NCI-H460 (cell line): ENCODE measurements at regions not wholly inside any gene's neighbourhood (a gene's known extent, or its start where the extent isn't known, plus 50 kb on each side); places are given as distances from the start of the nearest gene placed in this dataset.
"Not testable (repeated sequence)": the region's sequence is repeated elsewhere in the genome, so short reads cannot be mapped to it uniquely, and the experiment has no call there.

ENCODE experiments used
- DNase-seq: peaks from one replicate; pipeline ENCODE4 v3.0.0-alpha.2; 2016; ENCODE audit warnings: low read depth; ENCODE audit errors: extremely low read depth

DNA sequence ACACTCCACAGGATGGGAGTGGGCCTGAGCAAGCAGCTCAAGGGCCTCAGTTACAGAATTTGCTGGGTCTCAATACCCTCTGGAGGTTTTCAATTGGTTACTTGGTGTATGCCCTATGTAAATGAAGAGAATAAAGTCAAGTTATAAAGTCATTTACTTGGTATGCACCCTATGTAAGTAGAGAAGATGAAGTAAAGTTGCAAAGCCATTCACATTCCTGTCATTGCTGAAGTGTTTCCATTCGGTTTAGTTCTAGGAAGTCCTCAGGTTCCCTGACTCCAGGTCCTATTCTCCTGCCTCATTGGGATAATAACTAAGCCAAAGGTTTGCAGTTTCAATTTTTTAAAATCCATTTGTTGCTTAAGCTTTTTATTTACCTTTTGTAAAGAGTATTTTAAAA is 272.6 kb upstream of the NPSR1 start:
- no peak for DNase-seq

DNA sequence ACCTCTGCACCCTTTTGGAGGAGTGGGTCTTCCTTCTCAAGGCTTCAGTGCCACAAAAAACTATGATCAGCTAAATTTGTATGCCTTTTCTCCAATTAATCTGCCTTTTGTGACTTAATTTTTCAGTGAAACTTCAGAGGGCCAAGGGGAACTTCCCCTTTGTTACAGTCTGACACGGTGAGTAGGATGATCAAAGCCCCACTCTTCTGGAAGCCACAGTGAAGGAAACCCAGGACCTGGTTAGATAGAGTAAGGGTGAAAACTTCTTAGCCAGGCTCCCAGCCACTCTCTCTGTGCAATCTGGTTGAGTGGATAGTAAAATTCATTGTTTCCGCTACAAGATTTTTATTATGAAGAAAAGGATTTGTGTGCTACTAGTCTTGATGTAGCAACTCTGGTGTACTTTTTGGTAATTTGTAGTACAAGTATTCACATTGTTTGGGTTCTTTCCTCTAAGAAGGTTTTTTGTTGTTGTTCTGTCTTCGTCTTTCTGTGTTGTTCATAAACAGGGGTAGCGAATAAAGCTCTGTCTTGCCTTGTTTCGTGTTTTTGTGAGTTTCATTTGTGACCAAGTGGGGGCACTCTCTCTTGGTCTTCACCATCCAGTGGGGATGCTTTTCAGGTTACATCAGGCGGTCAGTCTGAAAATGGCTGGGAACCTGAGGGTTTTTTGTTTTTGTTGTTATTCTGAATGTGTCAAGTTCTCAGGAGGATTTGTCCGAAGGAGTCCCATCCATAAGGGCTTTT is 268.5 kb upstream of the NPSR1 start:
- no peak for DNase-seq

DNA sequence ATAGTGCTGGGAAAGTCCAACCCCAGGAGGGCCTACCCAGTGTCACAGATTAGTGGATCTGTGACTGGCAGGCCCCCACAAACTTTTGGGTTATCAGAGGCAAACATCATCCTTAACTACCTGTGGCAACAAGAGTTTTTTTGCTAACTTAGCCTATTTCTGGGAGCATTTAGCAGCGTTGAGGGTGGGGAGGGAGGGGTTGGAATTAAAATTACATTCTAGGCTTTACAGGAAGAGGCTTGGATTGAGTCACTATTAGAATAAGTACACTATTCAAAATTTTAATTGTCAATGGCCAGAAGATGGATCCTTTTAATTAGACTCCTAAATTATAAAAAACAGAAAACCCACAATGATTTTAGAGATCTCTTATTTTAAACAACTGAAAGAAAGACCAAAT is 267.9 kb upstream of the NPSR1 start:
- no peak for DNase-seq

DNA sequence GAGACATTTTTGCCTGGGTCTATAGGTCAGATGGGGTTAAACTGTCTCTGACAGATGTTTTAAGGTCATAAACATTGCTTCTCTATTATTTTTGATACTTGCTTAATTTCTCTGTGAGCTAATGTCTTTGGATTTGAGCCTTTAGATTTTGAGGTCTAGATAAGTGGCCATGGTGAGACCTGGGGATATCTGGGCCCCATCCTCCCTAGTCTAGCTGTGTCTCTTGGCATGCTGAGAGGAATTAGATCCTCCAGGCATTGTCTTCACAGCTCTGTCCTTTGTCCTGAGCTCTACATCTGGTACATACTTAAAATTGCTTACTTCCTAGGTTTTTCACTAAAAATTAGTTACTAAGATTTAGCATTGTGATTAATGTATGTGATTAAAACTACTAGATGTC is 265.0 kb upstream of the NPSR1 start:
- no peak for DNase-seq

DNA sequence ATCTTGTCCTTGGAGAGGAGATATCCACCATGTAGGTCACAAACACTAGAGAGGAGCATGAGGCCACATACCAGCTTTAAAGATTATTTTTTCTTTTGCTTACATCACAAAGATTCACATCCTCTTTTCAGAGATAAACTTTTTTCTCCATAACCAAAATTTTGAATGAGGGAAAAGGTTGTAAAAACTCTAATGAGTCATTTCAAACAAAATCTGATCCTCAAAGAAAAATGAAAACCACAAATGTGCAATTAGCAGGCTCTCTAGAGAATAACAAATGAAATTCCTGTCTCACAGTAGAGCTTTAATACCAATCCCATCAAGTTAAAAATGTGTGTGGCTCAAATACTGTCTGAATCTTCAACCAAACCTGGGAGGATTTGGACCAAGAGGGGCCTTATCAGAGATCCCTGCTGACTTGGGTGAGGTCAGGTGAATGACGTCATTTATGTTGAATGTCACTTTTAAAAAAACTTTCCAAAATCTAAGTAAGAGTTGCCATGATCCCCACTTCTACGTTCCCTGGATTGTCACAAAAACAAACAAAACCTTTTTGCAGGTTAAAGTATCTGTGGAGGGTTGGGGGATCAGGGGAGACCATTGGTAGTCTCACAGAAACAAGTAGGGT is 261.5 kb upstream of the NPSR1 start:
- DNase-seq: no peak

DNA sequence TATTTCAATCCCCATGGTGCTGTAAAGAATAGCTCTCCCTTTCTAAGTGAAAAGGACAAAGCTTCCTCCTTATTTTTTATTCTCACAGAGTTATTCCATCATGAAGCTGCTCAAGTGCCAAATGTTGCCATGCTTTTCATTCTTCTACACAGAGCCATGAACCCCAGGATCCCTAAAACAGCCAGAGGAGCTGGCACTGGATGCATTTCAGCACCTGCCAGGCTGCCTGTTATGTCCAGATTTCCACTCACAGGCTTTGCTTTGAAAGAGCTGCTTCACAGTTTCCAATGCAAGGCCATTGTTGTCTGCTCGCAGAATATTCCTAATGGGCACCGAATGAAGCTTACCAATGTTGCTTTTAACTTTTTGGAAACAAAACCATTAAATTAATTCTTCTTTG is 256.2 kb upstream of the NPSR1 start:
- DNase-seq: no peak

DNA sequence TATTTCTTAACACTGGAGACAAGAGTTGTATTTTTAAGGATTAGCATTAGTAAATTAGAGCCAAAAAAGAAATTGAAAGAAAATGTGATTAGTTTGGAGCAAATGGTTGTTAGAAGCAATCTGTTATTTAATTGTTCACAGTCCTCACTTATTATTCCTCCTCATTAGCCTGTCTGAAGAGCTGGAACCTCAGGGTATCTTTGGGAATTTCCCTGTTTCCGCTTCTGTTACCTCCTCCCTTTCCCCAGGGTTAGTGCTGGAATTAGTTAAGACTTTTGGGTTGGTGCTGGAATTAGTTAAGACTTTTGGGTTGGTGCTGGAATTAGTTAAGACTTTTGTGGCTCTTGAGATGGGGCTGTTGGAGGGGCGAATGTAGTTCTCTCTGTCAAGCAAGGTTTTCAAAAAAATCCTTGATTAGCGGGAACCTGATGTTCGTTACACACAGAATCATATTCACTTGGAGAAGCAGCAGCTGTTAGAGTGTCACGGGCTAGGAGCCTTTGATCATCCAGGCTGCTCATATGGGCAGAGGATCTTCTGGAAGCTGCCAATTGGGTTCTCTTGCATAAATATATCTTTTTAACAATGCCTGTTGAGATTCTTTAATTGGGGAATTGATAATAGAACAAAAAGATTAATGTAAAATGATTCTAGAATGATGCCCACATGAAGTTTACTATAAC is 251.0 kb upstream of the NPSR1 start:
- no peak for DNase-seq

DNA sequence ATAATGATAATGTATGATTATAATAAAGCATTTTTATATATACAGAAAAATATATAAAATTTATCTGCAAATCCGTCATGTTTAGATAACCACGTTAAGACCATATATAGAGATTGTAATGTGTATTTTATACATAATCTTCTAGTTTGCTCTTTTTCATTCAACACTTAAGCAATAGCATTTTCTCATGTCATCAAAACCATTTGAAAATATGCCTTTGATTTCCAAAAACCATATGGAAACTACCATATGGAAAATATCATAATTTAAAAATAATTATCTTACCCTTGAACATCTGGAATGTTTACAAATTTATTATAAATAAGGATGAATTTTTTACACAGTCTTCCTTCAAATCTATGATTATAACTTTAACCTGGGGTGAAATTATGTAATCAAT is 250.4 kb upstream of the NPSR1 start:
- no peak for DNase-seq

DNA sequence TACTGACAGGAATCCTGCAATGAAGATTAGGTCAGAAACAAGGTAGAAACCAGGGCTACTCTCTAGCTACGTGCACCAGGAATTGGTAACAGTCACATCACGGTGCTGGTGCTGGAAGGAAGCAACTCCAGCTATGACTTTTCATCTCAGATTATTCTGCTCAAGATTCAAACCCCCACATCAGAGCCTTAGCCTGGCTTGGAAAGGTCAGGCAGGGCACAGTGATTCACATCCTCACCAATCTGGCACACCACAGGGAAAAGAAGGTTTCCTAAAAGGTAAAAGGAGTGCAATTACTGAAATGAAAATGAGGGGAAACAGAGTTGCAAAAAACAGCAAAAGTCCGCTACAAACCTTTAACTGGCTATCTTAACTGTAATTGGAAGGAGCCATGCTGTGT is 240.2 kb upstream of the NPSR1 start:
- no peak for DNase-seq

DNA sequence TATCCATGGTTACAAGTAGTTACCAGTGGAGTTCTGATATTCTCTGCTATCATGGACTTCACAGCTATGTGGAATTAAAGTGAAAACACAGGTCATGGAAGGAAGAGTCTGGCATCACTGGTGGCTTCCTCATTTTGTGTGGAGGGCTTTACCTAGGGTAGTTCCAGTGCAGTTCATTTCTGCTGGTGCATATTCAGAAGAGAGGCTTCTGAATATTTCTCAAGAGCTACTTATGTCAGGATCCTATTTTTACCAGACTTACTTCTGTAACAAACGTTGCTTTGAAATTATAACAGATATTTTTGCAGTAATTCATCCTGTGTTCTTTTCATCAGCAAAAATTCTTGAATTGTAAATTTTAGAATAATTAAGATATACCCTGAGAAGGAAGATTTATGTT is 236.5 kb upstream of the NPSR1 start:
- no peak for DNase-seq

DNA sequence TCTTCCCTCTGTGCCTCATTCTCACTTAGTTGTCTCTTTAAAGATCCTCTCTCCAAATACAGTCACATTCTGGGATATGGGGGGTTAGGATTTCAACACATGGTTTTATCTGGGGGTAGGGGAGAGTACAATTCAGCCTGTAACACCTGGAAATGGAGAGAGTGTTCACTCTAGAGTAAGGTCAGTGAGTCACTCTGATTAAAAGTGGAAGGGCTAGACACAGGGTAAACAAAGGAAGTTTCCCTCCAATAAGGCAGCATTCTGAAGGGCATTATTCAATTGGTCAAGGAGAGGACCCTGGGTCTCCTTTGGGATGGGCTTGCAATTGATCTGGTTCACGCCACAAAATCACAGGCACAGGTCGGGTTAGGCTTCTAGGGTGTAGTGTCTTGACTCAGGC is 232.8 kb upstream of the NPSR1 start:
- no peak for DNase-seq

DNA sequence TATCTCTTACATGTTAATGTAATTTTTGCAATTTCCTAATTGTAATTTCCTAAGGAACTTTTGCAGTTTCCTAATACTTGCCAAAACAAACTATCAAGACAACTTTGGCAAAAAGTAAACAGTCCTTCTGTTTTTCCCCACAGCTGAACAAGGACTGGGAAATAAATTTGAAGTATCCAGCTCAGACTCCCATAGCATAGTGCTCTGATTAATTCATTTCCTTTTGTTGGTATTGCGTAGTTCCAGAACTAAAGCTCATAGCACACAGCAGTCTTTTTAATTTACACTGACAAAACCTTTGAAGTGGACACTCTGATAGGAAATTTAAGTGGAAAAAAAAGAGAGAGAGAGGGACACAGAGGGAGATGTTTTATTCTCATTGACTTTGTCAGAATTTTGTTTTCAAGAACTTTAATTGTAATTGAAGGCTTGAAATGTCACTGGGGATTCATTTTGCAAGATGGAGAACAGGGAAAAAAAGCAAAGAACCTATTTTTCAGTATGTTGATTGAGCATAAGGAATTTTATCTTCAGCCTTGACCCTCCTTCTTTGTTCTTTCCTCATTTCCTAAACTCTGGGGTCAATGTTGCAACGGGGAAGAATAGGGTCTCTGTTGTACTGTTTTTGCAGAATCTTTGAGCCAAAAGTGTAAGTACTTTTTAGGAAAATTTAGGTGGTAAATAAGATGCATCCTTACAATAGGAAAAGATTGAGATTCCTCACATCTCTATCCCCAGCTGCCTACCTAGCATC is 232.2 kb upstream of the NPSR1 start:
- DNase-seq: no peak

DNA sequence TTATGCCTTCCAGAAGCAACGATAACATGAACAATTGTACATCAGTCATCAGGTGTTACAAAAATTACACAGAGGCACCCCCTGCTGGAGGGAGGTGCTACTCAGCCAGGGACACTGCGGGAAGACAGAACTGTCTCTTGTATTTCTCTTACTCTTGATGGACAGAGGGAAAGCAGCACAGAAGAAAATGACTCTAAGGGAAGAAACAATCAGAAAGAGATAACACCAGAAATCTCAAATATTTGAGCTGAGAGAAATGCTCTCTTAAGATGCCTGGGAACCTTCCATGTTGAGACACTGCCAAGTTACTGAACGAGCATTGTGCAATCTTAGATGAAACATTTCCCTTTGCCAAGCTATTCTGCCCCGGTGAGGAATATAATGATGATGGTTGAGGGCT is 227.6 kb upstream of the NPSR1 start:
- DNase-seq: peak; percentile 39

DNA sequence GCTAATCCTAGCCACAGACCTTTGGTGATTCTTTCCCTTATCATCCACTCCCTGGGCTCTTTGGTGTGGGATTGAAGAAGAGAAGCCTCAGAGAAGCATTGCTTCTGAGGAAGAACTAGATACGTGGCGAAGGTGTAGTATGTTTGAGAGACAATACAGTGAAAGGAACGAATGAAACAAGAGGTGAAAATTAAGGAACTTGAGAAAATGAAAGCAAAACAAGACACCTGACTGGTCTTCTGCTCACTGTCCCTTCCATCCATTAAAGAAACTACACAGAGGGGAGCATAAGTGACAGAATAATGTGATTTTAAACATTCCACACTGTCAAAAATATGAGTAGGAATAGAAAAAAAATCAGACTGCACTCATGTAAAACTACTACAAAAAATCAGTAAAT is 219.6 kb upstream of the NPSR1 start:
- no peak for DNase-seq

DNA sequence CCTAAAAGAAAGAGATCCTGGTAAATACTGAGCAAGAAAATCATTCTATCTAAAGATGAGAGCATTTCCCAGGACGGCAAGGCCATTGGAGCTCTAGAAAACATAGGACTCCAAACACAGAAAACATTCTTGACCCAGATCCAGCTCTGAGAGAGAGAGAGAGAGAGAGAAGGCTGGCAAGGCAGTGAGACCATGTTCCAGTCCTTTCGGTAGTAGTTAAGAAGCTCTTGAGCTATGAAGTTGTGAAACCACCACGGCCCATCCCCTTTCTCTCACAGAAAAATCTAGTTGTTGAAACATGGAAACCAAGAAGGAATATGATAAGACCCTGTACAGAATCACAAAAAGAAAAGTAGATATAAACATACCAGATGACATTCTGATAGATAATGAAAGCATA is 212.4 kb upstream of the NPSR1 start:
- no peak for DNase-seq

DNA sequence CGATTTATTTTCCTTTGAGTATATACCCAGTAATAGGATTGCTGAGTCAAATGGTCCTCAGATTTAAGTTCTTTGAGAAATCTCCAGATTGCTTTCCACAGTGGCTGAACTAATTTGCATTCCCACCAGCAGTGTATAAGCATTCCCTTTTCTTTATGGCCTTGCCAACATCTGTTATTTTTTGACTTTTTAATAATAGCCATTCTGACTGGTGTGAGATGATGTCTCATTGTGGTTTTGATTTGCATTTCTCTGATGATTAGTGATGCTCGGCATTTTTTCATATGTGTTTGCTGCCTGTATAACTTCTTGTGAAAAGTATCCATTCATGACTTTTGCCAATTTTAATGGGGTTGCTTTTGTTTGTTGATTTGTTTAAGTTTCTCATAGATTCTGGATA is 209.5 kb upstream of the NPSR1 start:
- not testable (repeated sequence) for DNase-seq

DNA sequence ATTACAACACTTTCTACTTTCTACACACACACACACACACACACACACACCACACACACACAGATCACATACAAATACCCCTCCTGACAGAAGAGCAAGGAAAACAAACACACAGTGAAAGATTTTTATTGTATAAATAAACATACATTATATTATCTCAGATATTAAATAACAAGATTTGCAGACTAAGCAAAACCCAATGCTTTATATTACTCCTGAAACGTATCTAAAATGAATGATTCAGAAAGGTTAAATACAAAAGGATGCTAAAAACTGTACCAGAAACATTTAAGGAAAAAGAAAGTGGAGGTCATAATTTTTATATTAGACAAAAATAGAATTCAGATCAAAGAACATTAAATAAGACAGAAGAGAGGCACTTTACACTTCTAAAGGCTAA is 208.3 kb upstream of the NPSR1 start:
- DNase-seq: no peak

DNA sequence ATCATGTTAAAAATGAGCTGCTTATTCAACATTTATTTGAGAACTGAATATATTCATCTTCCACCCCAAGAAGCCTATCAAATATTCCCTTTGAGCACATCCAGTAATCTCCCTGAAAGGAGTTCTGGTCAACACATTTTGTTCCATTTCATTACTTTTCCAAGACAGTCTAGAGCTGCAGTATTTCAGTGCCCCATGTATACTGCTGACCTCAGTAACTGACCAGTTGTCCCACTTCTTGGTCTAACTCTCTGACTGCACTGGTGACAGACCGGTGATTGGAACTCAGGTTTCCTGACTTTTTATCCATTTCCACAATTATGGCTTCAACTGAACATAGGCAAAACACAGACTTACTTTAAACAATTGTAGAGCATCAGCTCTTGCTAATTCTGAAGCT is 206.8 kb upstream of the NPSR1 start:
- DNase-seq: no peak

DNA sequence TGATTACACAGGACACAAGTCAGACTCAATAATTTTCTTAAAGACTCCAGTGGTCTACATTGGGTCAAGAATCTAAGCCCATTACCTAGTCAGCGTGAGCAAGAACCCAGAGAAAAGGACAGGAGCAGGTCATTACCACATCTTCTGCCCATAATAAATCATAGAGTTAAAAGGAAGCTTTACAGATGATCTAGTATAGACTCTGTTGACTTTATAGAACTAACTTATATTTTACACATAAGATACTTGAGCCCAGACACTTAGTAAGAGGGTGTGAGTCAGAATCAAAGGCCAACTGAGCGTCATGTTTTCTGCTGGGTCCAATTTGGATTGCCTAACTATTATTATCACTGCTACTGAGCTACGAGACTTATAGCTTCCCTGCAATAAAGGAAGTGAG is 206.1 kb upstream of the NPSR1 start:
- DNase-seq: no peak

DNA sequence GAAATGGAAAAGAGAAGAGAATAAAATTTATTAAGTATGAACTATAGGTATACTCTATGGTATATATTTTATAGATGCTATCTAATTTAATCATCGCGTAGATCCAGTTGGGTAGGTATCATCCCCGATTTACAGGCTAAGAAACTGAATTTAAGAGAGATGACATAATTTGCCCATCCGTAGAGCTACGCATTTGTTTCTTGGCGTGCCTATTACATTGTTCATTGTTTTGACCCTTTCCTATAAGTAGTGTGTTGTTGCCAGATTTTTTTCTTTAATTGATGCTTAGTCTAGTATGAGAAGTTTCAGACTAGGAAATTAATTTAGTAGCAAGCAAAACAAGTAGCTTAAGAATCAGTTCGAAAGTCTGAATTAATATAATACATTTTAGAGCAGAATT is 205.7 kb upstream of the NPSR1 start:
- no peak for DNase-seq

DNA sequence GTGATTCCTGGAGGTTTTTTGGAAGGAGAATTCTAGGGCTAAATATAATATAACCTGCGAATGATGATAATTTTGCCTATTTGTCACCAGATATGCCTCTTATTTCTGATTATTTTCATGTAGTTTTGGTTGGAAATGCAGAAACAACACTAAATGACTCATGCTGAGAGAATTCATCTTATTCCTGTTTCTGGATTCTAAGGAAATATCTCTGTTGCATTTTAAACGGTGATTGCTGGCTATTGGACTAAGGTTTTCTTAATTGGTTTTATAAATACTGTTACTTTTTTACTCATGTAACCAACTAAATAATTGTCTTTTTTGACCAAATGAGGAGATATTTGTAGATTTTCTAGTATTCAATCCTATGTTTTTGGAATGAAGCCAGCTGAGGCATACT is 204.9 kb upstream of the NPSR1 start:
- DNase-seq: no peak

DNA sequence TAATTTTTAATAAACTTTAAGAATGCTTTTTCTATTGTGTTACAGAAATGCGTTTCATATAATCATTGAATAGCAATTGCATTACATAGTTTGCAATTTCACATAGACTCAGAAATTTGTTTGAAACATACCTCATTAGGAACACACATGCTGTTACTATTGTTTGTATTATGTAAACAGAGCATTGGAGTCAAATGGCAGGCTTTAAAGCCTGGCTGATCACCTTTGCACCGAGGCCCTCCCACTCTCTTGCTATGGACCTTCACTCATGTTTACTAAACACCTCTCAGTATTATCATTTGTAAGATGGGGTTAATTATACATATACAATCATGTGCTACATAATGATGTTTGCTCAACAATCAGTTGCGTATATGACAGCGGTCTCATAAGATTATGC is 203.6 kb upstream of the NPSR1 start:
- no peak for DNase-seq
